Mesenchymal stem cell (in vitro differentiated cells and primary cell): ENCODE measurements at regions not wholly inside any gene's neighbourhood (a gene's known extent, or its start where the extent isn't known, plus 50 kb on each side); places are given as distances from the start of the nearest gene placed in this dataset.

ENCODE experiments used
- DNase-seq: peaks from one replicate; pipeline ENCODE4 v3.0.0-alpha.2; 2013
- H2AFZ ChIP-seq: one replicate; pipeline ENCODE4 v1.6.1; 2013; ENCODE audit warnings: low read depth, mild to moderate bottlenecking, control low read depth, inconsistent platforms, low read length, moderate library complexity
- H2AK5ac ChIP-seq: 2 replicates; pipeline ENCODE4 v1.6.1; 2013; ENCODE audit warnings: low read length, moderate library complexity, mild to moderate bottlenecking, inconsistent platforms; ENCODE audit not compliant: severe bottlenecking
- H2BK120ac ChIP-seq: one replicate; pipeline ENCODE4 v1.6.1; 2013; ENCODE audit warnings: low read depth, mild to moderate bottlenecking, inconsistent platforms, low read length, moderate library complexity
- H2BK12ac ChIP-seq, 2 experiments: one replicate each; pipeline ENCODE4 v1.6.1; 2013; ENCODE audit warnings: inconsistent platforms in 2 of 2, low read length in 2 of 2, mild to moderate bottlenecking in 2 of 2, moderate library complexity in 2 of 2, control low read depth in 1 of 2
- H2BK15ac ChIP-seq: one replicate; pipeline ENCODE4 v1.6.1; 2013; ENCODE audit warnings: mild to moderate bottlenecking, low read depth, inconsistent platforms; ENCODE audit not compliant: poor library complexity, severe bottlenecking
- H2BK5ac ChIP-seq: 2 replicates; pipeline ENCODE4 v1.6.1; 2013; ENCODE audit warnings: low read depth, mild to moderate bottlenecking, low read length, control low read depth, inconsistent platforms; ENCODE audit not compliant: poor library complexity, severe bottlenecking
- H3K14ac ChIP-seq, 2 experiments: one replicate each; pipeline ENCODE4 v1.6.1; 2013; ENCODE audit warnings: inconsistent platforms in 2 of 2, low read length in 2 of 2, control low read depth in 1 of 2, mild to moderate bottlenecking in 1 of 2, moderate library complexity in 1 of 2
- H3K18ac ChIP-seq, 2 experiments: one replicate each; pipeline ENCODE4 v1.6.1; 2013; ENCODE audit warnings: inconsistent platforms in 2 of 2, low read length in 2 of 2, control low read depth in 1 of 2, low read depth in 1 of 2, mild to moderate bottlenecking in 1 of 2
- H3K23ac ChIP-seq, 2 experiments: one replicate each; pipeline ENCODE4 v1.6.1; 2013; ENCODE audit warnings: inconsistent platforms in 2 of 2, low read length in 2 of 2, mild to moderate bottlenecking in 2 of 2, moderate library complexity in 2 of 2, control low read depth in 1 of 2
- H3K27ac ChIP-seq: 2 replicates; pipeline ENCODE4 v1.5.1; 2013; ENCODE audit warnings: mild to moderate bottlenecking, moderate library complexity, low read length, control low read depth, inconsistent platforms; ENCODE audit not compliant: poor library complexity, severe bottlenecking
- H3K27me3 ChIP-seq, 2 experiments: 2 replicates each; pipeline versions ENCODE4 v1.6.1 to v1.7.0; 2013; ENCODE audit warnings: low read length in 2 of 2, mild to moderate bottlenecking in 2 of 2, moderate library complexity in 2 of 2, control low read depth in 1 of 2, inconsistent platforms in 1 of 2; ENCODE audit not compliant: control insufficient read depth in 1 of 2, insufficient read depth in 1 of 2
- H3K36me3 ChIP-seq, 2 experiments: 2 replicates each; pipeline versions ENCODE4 v1.6.1 to v1.7.0; 2013; ENCODE audit warnings: low read length in 2 of 2, control low read depth in 1 of 2, inconsistent platforms in 1 of 2, low read depth in 1 of 2, mild to moderate bottlenecking in 1 of 2; ENCODE audit not compliant: insufficient read depth in 2 of 2, control insufficient read depth in 1 of 2
- H3K4ac ChIP-seq, 2 experiments: one replicate each; pipeline ENCODE4 v1.6.1; 2013; ENCODE audit warnings: inconsistent platforms in 2 of 2, low read length in 2 of 2, mild to moderate bottlenecking in 2 of 2, moderate library complexity in 2 of 2, control low read depth in 1 of 2, low read depth in 1 of 2
- H3K4me1 ChIP-seq: 2 replicates; pipeline ENCODE4 v1.6.1; 2013; ENCODE audit warnings: low read depth, low read length, control low read depth; ENCODE audit not compliant: control insufficient read depth, insufficient read depth
- H3K4me2 ChIP-seq: 2 replicates; pipeline ENCODE4 v1.6.1; 2013; ENCODE audit warnings: low read length, mild to moderate bottlenecking, inconsistent platforms; ENCODE audit not compliant: poor library complexity, severe bottlenecking
- H3K4me3 ChIP-seq, 2 experiments: 2 replicates each; pipeline versions ENCODE4 v1.5.1 to v1.7.0; 2013; ENCODE audit warnings: low read length in 2 of 2, mild to moderate bottlenecking in 2 of 2, control low read depth in 1 of 2, low read depth in 1 of 2; ENCODE audit not compliant: insufficient read depth in 1 of 2
- H3K79me1 ChIP-seq: replicated peaks from 2 replicates; pipeline ENCODE4 v1.6.1; 2013; ENCODE audit warnings: mild to moderate bottlenecking, control low read depth, low read length, inconsistent platforms; ENCODE audit not compliant: poor library complexity, severe bottlenecking
- H3K9ac ChIP-seq: 2 replicates; pipeline ENCODE4 v1.7.0; 2013; ENCODE audit warnings: mild to moderate bottlenecking, low read length, moderate library complexity
- H3K9me3 ChIP-seq: 2 replicates; pipeline ENCODE4 v1.7.0; 2013; ENCODE audit warnings: mild to moderate bottlenecking, low read length; ENCODE audit not compliant: control insufficient read depth
- H4K8ac ChIP-seq: one replicate; pipeline ENCODE4 v1.6.1; 2013; ENCODE audit warnings: inconsistent platforms, mild to moderate bottlenecking, low read length, moderate library complexity
- H4K91ac ChIP-seq: one replicate; pipeline ENCODE4 v1.6.1; 2013; ENCODE audit warnings: mild to moderate bottlenecking, low read length, inconsistent platforms
- WGBS: methylation state at CpG from one replicate; pipeline ENCODE4 v1.1.7; 2013; ENCODE audit warnings: mixed read lengths; 5-methylcytosine and 5-hydroxymethylcytosine counted together

- WGBS = 88% methylated on average over 7 of the region's 9 CpGs
- H3K18ac ChIP-seq = peak overlapping the region in 1 of 2 experiments; percentile 6
- no peak overlapping the region for H2BK15ac ChIP-seq
- H3K4me3 ChIP-seq = no peak overlapping the region
- H3K4me2 ChIP-seq = no peak overlapping the region
- H3K36me3 ChIP-seq = no peaks in the 10 kb centered on the region
- no peak overlapping the region for H3K4ac ChIP-seq
- no peak overlapping the region for H2BK5ac ChIP-seq
- H3K9me3 ChIP-seq = no peaks in the 10 kb centered on the region
- H2AK5ac ChIP-seq = no peak overlapping the region
- H3K79me1 ChIP-seq = no peaks in the 10 kb centered on the region
- peak overlapping the region in 1 of 2 experiments; percentile 10 for H2BK12ac ChIP-seq
- H3K23ac ChIP-seq = no peak overlapping the region
- H3K27ac ChIP-seq = no peak overlapping the region
- H4K91ac ChIP-seq = no peak overlapping the region
- peaks cover 4% of the 10 kb centered on the region for H3K4me1 ChIP-seq
- no peak overlapping the region for H2AFZ ChIP-seq
- H3K9ac ChIP-seq = no peak overlapping the region
- no peak for DNase-seq
- H2BK120ac ChIP-seq = no peak overlapping the region
- H3K27me3 ChIP-seq = no peaks in the 10 kb centered on the region
- no peak overlapping the region for H4K8ac ChIP-seq
- H3K14ac ChIP-seq = peak overlapping the region in 1 of 2 experiments; percentile 53
These were observed 88.6 kb upstream of the HAAO start for GRCh38 chr2:42880738-42881690.

DNA sequence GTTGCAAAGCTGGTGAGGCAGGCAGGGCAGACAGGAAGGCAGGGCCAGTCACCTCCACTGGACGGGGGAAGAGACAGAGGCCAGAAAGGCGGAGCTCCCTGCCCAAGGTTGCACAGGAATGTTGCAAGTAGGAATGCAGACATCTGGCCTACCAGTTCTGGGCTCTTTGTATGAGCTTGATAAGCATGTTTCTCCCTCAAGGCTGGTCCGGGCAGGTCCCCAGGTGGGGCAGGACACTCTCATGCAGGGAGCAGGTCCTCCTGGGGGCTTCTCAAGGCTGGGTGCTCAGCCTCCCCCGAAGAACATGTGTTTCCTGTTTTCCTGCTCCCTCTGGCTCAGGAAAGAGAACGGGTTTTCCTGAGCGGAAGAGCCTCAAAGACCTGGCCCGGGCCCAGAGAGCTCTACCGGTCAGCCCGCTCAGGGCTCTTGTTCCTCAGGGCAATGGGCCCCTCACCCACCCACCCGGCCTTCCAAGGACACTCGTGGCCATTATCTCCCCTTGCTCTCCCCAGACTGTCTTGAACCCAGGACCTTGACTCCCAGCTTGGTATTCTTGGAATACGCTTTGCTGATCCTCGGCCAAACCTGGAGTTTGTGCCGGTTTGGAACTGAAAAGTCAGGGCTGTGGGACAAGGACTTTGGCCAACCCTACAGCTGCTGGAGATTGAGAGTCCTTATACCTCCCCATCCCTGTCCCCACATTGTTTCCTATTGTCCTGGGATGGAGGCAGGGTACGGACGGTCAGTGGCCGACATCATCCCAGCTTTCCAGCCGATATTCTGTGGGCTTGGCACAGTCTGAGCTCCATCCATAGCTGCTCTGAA lies 87.7 kb upstream of the HAAO start:
- Histone ChIP-seq H4K8ac (no peak overlapping the region), H2AFZ (no peak overlapping the region)
- WGBS = 93% methylated on average over 18 of the region's 18 CpGs

DNA sequence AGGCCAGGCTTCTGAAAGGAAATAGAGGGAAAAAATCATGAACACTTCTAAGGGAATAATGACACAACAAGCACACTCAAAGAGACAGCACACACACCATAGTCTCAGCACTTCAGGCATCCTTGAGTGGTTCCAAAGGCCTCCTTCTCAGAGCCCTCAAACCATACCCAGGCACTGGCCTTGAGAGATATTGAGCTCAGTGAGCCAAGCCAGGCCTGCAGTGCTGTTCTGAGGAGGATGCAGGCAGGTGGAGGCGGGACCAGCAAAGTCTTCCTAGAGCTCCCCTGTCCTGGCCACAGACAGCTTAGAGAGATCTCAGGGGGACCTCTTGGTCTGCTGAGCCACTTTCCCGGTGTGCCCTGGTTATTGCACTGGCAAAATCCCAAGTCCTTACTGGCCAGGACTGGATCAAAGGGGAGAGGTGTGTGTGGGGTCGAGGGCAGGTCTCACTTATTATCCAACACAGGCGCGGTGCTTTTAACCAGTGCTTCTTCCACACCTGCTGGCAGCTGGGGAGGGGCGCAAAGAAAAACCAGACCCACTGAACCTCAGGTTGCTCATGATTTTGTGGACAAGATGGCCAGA lies 86.8 kb upstream of the HAAO start:
- no peaks in the 10 kb centered on the region for H3K27me3 ChIP-seq
- H3K9ac ChIP-seq = no peak overlapping the region
- no peak overlapping the region for H2BK12ac ChIP-seq
- peaks cover 4% of the 10 kb centered on the region for H3K4me1 ChIP-seq
- H3K27ac ChIP-seq = no peak overlapping the region
- H4K8ac ChIP-seq = no peak overlapping the region
- H3K4me2 ChIP-seq = no peak overlapping the region
- no peaks in the 10 kb centered on the region for H3K79me1 ChIP-seq
- no peak overlapping the region for H2AK5ac ChIP-seq
- H3K4ac ChIP-seq = no peak overlapping the region
- no peak overlapping the region for H4K91ac ChIP-seq
- H3K18ac ChIP-seq = no peak overlapping the region
- H2AFZ ChIP-seq = no peak overlapping the region
- H3K9me3 ChIP-seq = no peaks in the 10 kb centered on the region
- H2BK15ac ChIP-seq = no peak overlapping the region
- DNase-seq = no peak
- no peaks in the 10 kb centered on the region for H3K36me3 ChIP-seq
- no peak overlapping the region for H3K14ac ChIP-seq
- no peak overlapping the region for H2BK5ac ChIP-seq
- no peak overlapping the region for H2BK120ac ChIP-seq
- H3K4me3 ChIP-seq = no peak overlapping the region
- no peak overlapping the region for H3K23ac ChIP-seq
- 96% methylated on average over 6 of the region's 6 CpGs for WGBS

More for the DNA sequence above, 87.7 kb upstream of the HAAO start:
- H2BK120ac ChIP-seq = no peak overlapping the region
- no peaks in the 10 kb centered on the region for H3K27me3 ChIP-seq
- H3K79me1 ChIP-seq = no peaks in the 10 kb centered on the region
- H3K18ac ChIP-seq = peak overlapping the region in 1 of 2 experiments; percentile 62
- no peak overlapping the region for H2BK15ac ChIP-seq
- no peak overlapping the region for H3K4me2 ChIP-seq
- peaks cover 4% of the 10 kb centered on the region for H3K4me1 ChIP-seq
- H3K4me3 ChIP-seq = no peak overlapping the region
- peak overlapping the region in 1 of 2 experiments; percentile 67 for H2BK12ac ChIP-seq
- H3K4ac ChIP-seq = no peak overlapping the region
- H3K9ac ChIP-seq = no peak overlapping the region
- H4K91ac ChIP-seq = no peak overlapping the region
- peak overlapping the region in 1 of 2 experiments; percentile 53 for H3K14ac ChIP-seq
- no peaks in the 10 kb centered on the region for H3K36me3 ChIP-seq
- H2BK5ac ChIP-seq = no peak overlapping the region
- peak overlapping the region in 1 of 2 experiments; percentile 23 for H3K23ac ChIP-seq
- no peak for DNase-seq
- H3K9me3 ChIP-seq = no peaks in the 10 kb centered on the region
- H3K27ac ChIP-seq = no peak overlapping the region
- H2AK5ac ChIP-seq = no peak overlapping the region
